H1 (cell line): ENCODE measurements at regions not wholly inside any gene's neighbourhood (a gene's known extent, or its start where the extent isn't known, plus 50 kb on each side); places are given as distances from the start of the nearest gene placed in this dataset.

Experiments
- CTCF ChIA-PET: fragments of 300-600 bp; sonication (Branson Sonifier 250); formaldehyde crosslinking; loops from one replicate; lab custom pipeline; 2021; ENCODE audit not compliant: partially characterized antibody; lab: Charles Lee
- POLR2A ChIA-PET: fragments of 300-600 bp; sonication (Branson Sonifier 250); formaldehyde crosslinking; loops from one replicate; lab custom pipeline; 2021; ENCODE audit warnings: inconsistent platforms; ENCODE audit not compliant: partially characterized antibody; lab: Charles Lee
- DNase-seq, 2 experiments: peaks; one replicate each; pipeline versions ENCODE4 v3.0.0 to v3.0.0-alpha.2; 2010 to 2022; ENCODE audit warnings: low spot score in 2 of 2, low read depth in 1 of 2, mixed read lengths in 1 of 2
- FAIRE-seq: peaks from 2 replicates; lab custom pipeline; 2011; peaks lifted over from hg19 to GRCh38; lab: Jason Lieb, UNC
- H2AFZ ChIP-seq: 2 replicates; pipeline ENCODE4 v1.8.1; 2012; ENCODE audit warnings: low read length, inconsistent platforms
- H2AK5ac ChIP-seq: 2 replicates; pipeline ENCODE4 v1.6.1; 2013; ENCODE audit warnings: low read depth, low read length
- H2BK120ac ChIP-seq: replicated peaks from 2 replicates; pipeline ENCODE3; 2013; ENCODE audit warnings: low read depth, low read length, inconsistent platforms
- H2BK12ac ChIP-seq: 2 replicates; pipeline ENCODE4 v1.6.1; 2013; ENCODE audit warnings: low read depth, low read length
- H2BK15ac ChIP-seq: 2 replicates; pipeline ENCODE4 v1.6.1; 2013; ENCODE audit warnings: low read length
- H2BK20ac ChIP-seq: 2 replicates; pipeline ENCODE4 v1.6.1; 2013; ENCODE audit warnings: low read length
- H2BK5ac ChIP-seq: 2 replicates; pipeline ENCODE4 v1.6.1; 2013; ENCODE audit warnings: low read depth, low read length
- H3K14ac ChIP-seq: 2 replicates; pipeline ENCODE4 v1.6.1; 2013; ENCODE audit warnings: inconsistent platforms; ENCODE audit not compliant: insufficient read length
- H3K18ac ChIP-seq: 2 replicates; pipeline ENCODE4 v1.6.1; 2013; ENCODE audit warnings: low read length; ENCODE audit errors: extremely low read depth
- H3K23ac ChIP-seq: 2 replicates; pipeline ENCODE4 v1.6.1; 2013; ENCODE audit warnings: inconsistent platforms; ENCODE audit not compliant: insufficient read length
- H3K23me2 ChIP-seq: 2 replicates; pipeline ENCODE4 v1.6.1; 2013; ENCODE audit warnings: low read depth, low read length
- H3K27ac ChIP-seq: 2 replicates; pipeline ENCODE4 v1.6.1; 2011; ENCODE audit warnings: low read depth, low read length, inconsistent platforms
- H3K27me3 ChIP-seq, 4 experiments: replicated peaks in 1 of 4; 1 replicate in 1 of 4; 2 replicates in 3 of 4; pipeline versions ENCODE4 v1.6.1 to v1.8.1; 2011 to 2013; ENCODE audit warnings: low read length in 3 of 4, mild to moderate bottlenecking in 3 of 4, inconsistent platforms in 2 of 4, mixed read lengths in 2 of 4, moderate library complexity in 1 of 4; ENCODE audit not compliant: control insufficient read depth in 3 of 4, insufficient read depth in 3 of 4; ENCODE audit errors: extremely low read depth in 1 of 4
- H3K36me3 ChIP-seq, 4 experiments: 2 replicates each; pipeline versions ENCODE4 v1.6.1 to v1.8.1; 2011 to 2013; ENCODE audit warnings: mild to moderate bottlenecking in 4 of 4, low read length in 3 of 4, moderate library complexity in 2 of 4, control low read depth in 1 of 4, inconsistent platforms in 1 of 4; ENCODE audit not compliant: insufficient read depth in 4 of 4, control insufficient read depth in 2 of 4
- H3K4ac ChIP-seq: replicated peaks from 2 replicates; pipeline ENCODE3; 2013; ENCODE audit warnings: low read length, low read depth, mixed read lengths, inconsistent platforms; ENCODE audit not compliant: insufficient read length
- H3K4me1 ChIP-seq, 4 experiments: replicated peaks in 1 of 4; 1 replicate in 1 of 4; 2 replicates in 3 of 4; pipeline versions ENCODE4 v1.6.1 to v1.8.1; 2011 to 2013; ENCODE audit warnings: low read length in 3 of 4, inconsistent platforms in 2 of 4, mixed read lengths in 1 of 4; ENCODE audit not compliant: insufficient read depth in 4 of 4, control insufficient read depth in 3 of 4
- H3K4me2 ChIP-seq, 2 experiments: 2 replicates each; pipeline versions ENCODE4 v1.6.1 to v1.8.1; 2011 to 2013; ENCODE audit warnings: low read depth in 2 of 2, low read length in 2 of 2, control low read depth in 1 of 2, inconsistent platforms in 1 of 2, mild to moderate bottlenecking in 1 of 2; ENCODE audit not compliant: insufficient read depth in 1 of 2
- H3K4me3 ChIP-seq, 4 experiments: fragments of 200-600, 300-600 bp in 1 of 4; sonication (generic), shearing (Covaris generic), sonication (Bioruptor Twin) in 1 of 4; 2 replicates each; pipeline versions ENCODE4 v1.5.1 to v1.8.1; 2011 to 2016; ENCODE audit warnings: low read length in 4 of 4, low read depth in 3 of 4, control low read depth in 2 of 4, inconsistent platforms in 2 of 4, mild to moderate bottlenecking in 2 of 4, mixed read lengths in 1 of 4, moderate library complexity in 1 of 4; ENCODE audit not compliant: insufficient read depth in 2 of 4; ENCODE audit errors: extremely low read depth in 1 of 4
- H3K56ac ChIP-seq: replicated peaks from 2 replicates; pipeline ENCODE3; 2013; ENCODE audit warnings: low read depth, mild to moderate bottlenecking, mixed read lengths, low read length, inconsistent platforms; ENCODE audit not compliant: insufficient read length
- H3K79me1 ChIP-seq: 2 replicates; pipeline ENCODE4 v1.6.1; 2013; ENCODE audit warnings: low read depth, low read length, control low read depth
- H3K79me2 ChIP-seq, 2 experiments: 2 replicates each; pipeline versions ENCODE4 v1.6.1 to v1.8.1; 2012 to 2013; ENCODE audit warnings: low read length in 2 of 2, mild to moderate bottlenecking in 2 of 2, inconsistent platforms in 1 of 2; ENCODE audit not compliant: insufficient read depth in 2 of 2, control insufficient read depth in 1 of 2
- H3K9ac ChIP-seq, 4 experiments: replicated peaks in 1 of 4; 1 replicate in 1 of 4; 2 replicates in 3 of 4; pipeline versions ENCODE4 v1.6.1 to v1.8.1; 2011 to 2013; ENCODE audit warnings: low read depth in 3 of 4, low read length in 3 of 4, control low read depth in 2 of 4, mild to moderate bottlenecking in 2 of 4, moderate library complexity in 2 of 4, inconsistent platforms in 1 of 4; ENCODE audit errors: extremely low read depth in 1 of 4
- H3K9me3 ChIP-seq, 2 experiments: 2 replicates each; pipeline versions ENCODE4 v1.6.1 to v1.8.1; 2012 to 2013; ENCODE audit warnings: mild to moderate bottlenecking in 2 of 2, moderate library complexity in 2 of 2, control low read depth in 1 of 2, inconsistent platforms in 1 of 2, low read depth in 1 of 2, low read length in 1 of 2, mixed read lengths in 1 of 2; ENCODE audit not compliant: insufficient read depth in 2 of 2
- H4K20me1 ChIP-seq, 2 experiments: replicated peaks in 1 of 2; 2 replicates each; pipeline versions ENCODE3 to v1.8.1; 2011 to 2013; ENCODE audit warnings: inconsistent platforms in 2 of 2, low read length in 2 of 2, mild to moderate bottlenecking in 1 of 2; ENCODE audit not compliant: insufficient read depth in 2 of 2, control insufficient read depth in 1 of 2
- H4K5ac ChIP-seq: 2 replicates; pipeline ENCODE4 v1.6.1; 2013; ENCODE audit warnings: low read length, low read depth, mixed read lengths, inconsistent platforms; ENCODE audit not compliant: insufficient read length
- H4K8ac ChIP-seq: 2 replicates; pipeline ENCODE4 v1.8.0; 2013; ENCODE audit warnings: mild to moderate bottlenecking, moderate library complexity, low read length, inconsistent platforms; ENCODE audit not compliant: insufficient read depth; ENCODE audit errors: extremely low read depth
- H4K91ac ChIP-seq: replicated peaks from 2 replicates; pipeline ENCODE3; 2013; ENCODE audit warnings: low read length, mixed read lengths, inconsistent platforms; ENCODE audit not compliant: insufficient read length
- CTBP2 ChIP-seq: IDR thresholded peaks from 2 replicates; pipeline ENCODE4 v1.7.0; 2011; ENCODE audit warnings: borderline replicate concordance, mild to moderate bottlenecking, moderate library complexity, mixed read lengths, low read length; ENCODE audit not compliant: insufficient read depth, insufficient read length
- HDAC6 ChIP-seq: IDR thresholded peaks from one replicate; pipeline ENCODE4 v1.7.1; 2012; ENCODE audit warnings: low read depth, mild to moderate bottlenecking, inconsistent platforms, low read length, moderate library complexity
- PHF8 ChIP-seq: fragments of 200-600 bp; sonication (generic); conservative IDR thresholded peaks from 2 replicates; pipeline ENCODE4 v1.7.1; 2012; ENCODE audit warnings: low read depth, mild to moderate bottlenecking, inconsistent platforms, low read length, moderate library complexity
- RBBP5 ChIP-seq: IDR thresholded peaks from 2 replicates; pipeline ENCODE4 v1.7.1; 2012; ENCODE audit warnings: low read depth, mild to moderate bottlenecking, inconsistent platforms, low read length, moderate library complexity, borderline replicate concordance
- RFX5 ChIP-seq: IDR thresholded peaks from 2 replicates; pipeline ENCODE4 v1.6.1; 2011; ENCODE audit warnings: low read depth, low read length, improper control_type of control experiment, borderline replicate concordance
- TEAD4 ChIP-seq: IDR thresholded peaks from 2 replicates; pipeline ENCODE4 v1.6.1; 2012; ENCODE audit warnings: low read depth, low read length, inconsistent platforms, mixed read lengths
- WGBS, 2 experiments: shearing (Covaris generic) in 1 of 2; methylation state at CpG; one replicate each; pipeline versions ENCODE4 v1.1.6 to v1.1.7; 2013 to 2015; ENCODE audit warnings: low lambda C conversion rate in 2 of 2, mixed read lengths in 2 of 2, inconsistent platforms in 1 of 2, low coverage in 1 of 2, missing lambda C conversion rate in 1 of 2; ENCODE audit not compliant: insufficient replicate concordance in 2 of 2, insufficient coverage in 1 of 2, insufficient read length in 1 of 2; ENCODE audit errors: extremely low coverage in 1 of 2, missing lambda C conversion rate in 1 of 2; 5-methylcytosine and 5-hydroxymethylcytosine counted together
- TF ChIP-seq, protein P1 (sequence below): IDR thresholded peaks from 2 replicates; pipeline ENCODE4 v1.6.1; 2012; ENCODE audit warnings: inconsistent platforms

GRCh38 chr12:92506460-92506859 lies 196.3 kb upstream of the PLEKHG7 start:
- no peak overlapping the region for H2BK120ac ChIP-seq
- H2AK5ac ChIP-seq: no peak overlapping the region
- WGBS, 2 experiments: 97% methylated on average over 2 of the region's 2 CpGs; no CpG with 5 or more reads in 1 of the 2 experiments
- no peak overlapping the region for H2BK20ac ChIP-seq
- no peak overlapping the region for H3K27ac ChIP-seq
- no peak for DNase-seq
- CTCF ChIA-PET: interaction anchor here (0.6 to 1.2 kb wide), 2 partner anchors 22 to 40 kb away, joined by 3 read pairs; no protein-coding TSS in a partner anchor
- H2BK15ac ChIP-seq: no peak overlapping the region
- no peak overlapping the region for H2BK12ac ChIP-seq
- no peaks in the 10 kb centered on the region for H3K36me3 ChIP-seq
- H3K79me2 ChIP-seq: no peaks in the 10 kb centered on the region
- H3K9me3 ChIP-seq: no peaks in the 10 kb centered on the region; a peak in 1 of 4 replicates
- no peak for TF ChIP-seq HDAC6
- TF ChIP-seq, protein P1, sequence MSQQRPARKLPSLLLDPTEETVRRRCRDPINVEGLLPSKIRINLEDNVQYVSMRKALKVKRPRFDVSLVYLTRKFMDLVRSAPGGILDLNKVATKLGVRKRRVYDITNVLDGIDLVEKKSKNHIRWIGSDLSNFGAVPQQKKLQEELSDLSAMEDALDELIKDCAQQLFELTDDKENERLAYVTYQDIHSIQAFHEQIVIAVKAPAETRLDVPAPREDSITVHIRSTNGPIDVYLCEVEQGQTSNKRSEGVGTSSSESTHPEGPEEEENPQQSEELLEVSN: no peak
- no peak for TF ChIP-seq RBBP5
- TF ChIP-seq TEAD4: no peak
- no peak for TF ChIP-seq PHF8
- no peak for TF ChIP-seq CTBP2
- TF ChIP-seq RFX5: no peak
- H4K91ac ChIP-seq: no peak overlapping the region
- H4K8ac ChIP-seq: no peak overlapping the region
- peaks cover 0 to 3% (median under 1%) of the 10 kb centered on the region in 4 experiments; a peak in 1 of 7 replicates for H3K4me1 ChIP-seq
- no peak overlapping the region for H3K4ac ChIP-seq
- no peak overlapping the region for H3K23ac ChIP-seq
- H3K27me3 ChIP-seq: no peaks in the 10 kb centered on the region
- no peak overlapping the region for H3K18ac ChIP-seq
- H3K4me2 ChIP-seq: no peak overlapping the region
- H4K5ac ChIP-seq: no peak overlapping the region
- H2BK5ac ChIP-seq: no peak overlapping the region
- peak overlapping the region; percentile 69; the same call in 1 of the 2 replicates for H2AFZ ChIP-seq
- H3K56ac ChIP-seq: no peak overlapping the region
- POLR2A ChIA-PET: interaction anchor here (0.6 kb wide), 1 partner anchor 362 kb away, joined by 3 read pairs; no protein-coding TSS in a partner anchor
- no peak overlapping the region for H3K14ac ChIP-seq
- no peaks in the 10 kb centered on the region for H4K20me1 ChIP-seq
- H3K79me1 ChIP-seq: no peaks in the 10 kb centered on the region
- H3K23me2 ChIP-seq: no peaks in the 10 kb centered on the region
- H3K4me3 ChIP-seq: no peak overlapping the region
- no peak for FAIRE-seq
- no peak overlapping the region for H3K9ac ChIP-seq
